AG04449 (cell line): ENCODE measurements at regions not wholly inside any gene's neighbourhood (a gene's known extent, or its start where the extent isn't known, plus 50 kb on each side); places are given as distances from the start of the nearest gene placed in this dataset.
"Not testable (repeated sequence)": the region's sequence is repeated elsewhere in the genome, so short reads cannot be mapped to it uniquely, and the experiment has no call there.

Experiments used
- CTCF ChIA-PET: fragments of 350-600 bp; formaldehyde crosslinking; extraction: SDS; loops from one replicate; lab custom pipeline; 2021; ENCODE audit warnings: antibody characterized with exemption; lab: Yijun Ruan, JAX
- POLR2A ChIA-PET: fragments of 400-600, 350-600 bp; formaldehyde crosslinking; extraction: SDS; loops from one replicate; lab custom pipeline; 2020; ENCODE audit warnings: antibody characterized with exemption, inconsistent platforms; lab: Yijun Ruan, JAX
- DNase-seq: peaks from one replicate; pipeline ENCODE4 v3.0.0-alpha.2; 2010; ENCODE audit warnings: low read depth, low spot score
- H3K4me3 ChIP-seq: 2 replicates; pipeline ENCODE4 v1.5.1; 2011; ENCODE audit warnings: low read depth, mild to moderate bottlenecking, control low read depth, low read length
- CTCF ChIP-seq: IDR thresholded peaks from one replicate; pipeline ENCODE4 v1.5.1; 2011; ENCODE audit warnings: mild to moderate bottlenecking, moderate library complexity, low read length, control low read depth, inconsistent platforms; ENCODE audit not compliant: insufficient read depth; ENCODE audit errors: missing control alignments

- POLR2A ChIA-PET = no interaction called here
These were observed 1085.7 kb downstream of the TAF11L14 start for GRCh38 chr5:18720002-18720401.

GRCh38 chr5:18732556-18733479, 1098.6 kb downstream of the TAF11L14 start:
- ChIA-PET POLR2A (no interaction called here), CTCF (no interaction called here)
- no peak for TF ChIP-seq CTCF
- DNase-seq = no peak
- H3K4me3 ChIP-seq = no peak overlapping the region

More at GRCh38 chr5:18720002-18720401, 1085.7 kb downstream of the TAF11L14 start:
- DNase-seq = no peak
- no peak overlapping the region for H3K4me3 ChIP-seq
- TF ChIP-seq CTCF = no peak
- CTCF ChIA-PET = no interaction called here

GRCh38 chr5:18736051-18736398, 1101.8 kb downstream of the TAF11L14 start:
- ChIA-PET CTCF (no interaction called here), POLR2A (no interaction called here)
- DNase-seq = no peak
- H3K4me3 ChIP-seq = no peak overlapping the region
- TF ChIP-seq CTCF = no peak

GRCh38 chr5:18736736-18737135, 1102.5 kb downstream of the TAF11L14 start:
- POLR2A ChIA-PET, DNase-seq, H3K4me3 ChIP-seq, CTCF ChIA-PET: not testable (repeated sequence)

GRCh38 chr5:18740301-18740700, 1106.0 kb downstream of the TAF11L14 start:
- POLR2A ChIA-PET = no interaction called here
- H3K4me3 ChIP-seq = no peak overlapping the region
- CTCF ChIA-PET = no interaction called here
- DNase-seq = no peak
- no peak for TF ChIP-seq CTCF

- no peak for TF ChIP-seq CTCF
- no peak for DNase-seq
- H3K4me3 ChIP-seq = no peak overlapping the region
- ChIA-PET CTCF (no interaction called here), POLR2A (no interaction called here)
These were observed 1108.6 kb downstream of the TAF11L14 start for GRCh38 chr5:18742830-18743229.

- POLR2A ChIA-PET = no interaction called here
- no peak overlapping the region for H3K4me3 ChIP-seq
- no peak for DNase-seq
These were observed 1110.2 kb downstream of the TAF11L14 start for GRCh38 chr5:18744441-18744840.

More at GRCh38 chr5:18744441-18744840, 1110.2 kb downstream of the TAF11L14 start:
- CTCF ChIA-PET = no interaction called here
- no peak for TF ChIP-seq CTCF
